BE2C (cell line): ENCODE measurements at regions not wholly inside any gene's neighbourhood (a gene's known extent, or its start where the extent isn't known, plus 50 kb on each side); places are given as distances from the start of the nearest gene placed in this dataset.
"Not testable (repeated sequence)": the region's sequence is repeated elsewhere in the genome, so short reads cannot be mapped to it uniquely, and the experiment has no call there.

ENCODE experiments used
- DNase-seq: peaks from one replicate; pipeline ENCODE4 v3.0.0-alpha.2; 2020
- H3K27me3 ChIP-seq: fragments of 250-450 bp; sonication (Bioruptor Pico); 2 replicates; pipeline ENCODE4 v1.5.1; 2020; ENCODE audit warnings: mild to moderate bottlenecking
- H3K36me3 ChIP-seq: fragments of 250-450 bp; sonication (Bioruptor Pico); 2 replicates; pipeline ENCODE4 v1.5.1; 2020; ENCODE audit warnings: mild to moderate bottlenecking
- H3K4me1 ChIP-seq: fragments of 250-450 bp; sonication (Bioruptor Pico); 2 replicates; pipeline ENCODE4 v1.5.1; 2020
- H3K4me3 ChIP-seq: 2 replicates; pipeline ENCODE4 v1.5.1; 2011; ENCODE audit warnings: low read depth, low read length
- H3K9me3 ChIP-seq: fragments of 250-450 bp; sonication (Bioruptor Pico); 2 replicates; pipeline ENCODE4 v1.5.1; 2020
- CTCF ChIP-seq: IDR thresholded peaks from 2 replicates; pipeline ENCODE4 v1.5.1; 2012; ENCODE audit warnings: mild to moderate bottlenecking, low read depth, low read length

DNA sequence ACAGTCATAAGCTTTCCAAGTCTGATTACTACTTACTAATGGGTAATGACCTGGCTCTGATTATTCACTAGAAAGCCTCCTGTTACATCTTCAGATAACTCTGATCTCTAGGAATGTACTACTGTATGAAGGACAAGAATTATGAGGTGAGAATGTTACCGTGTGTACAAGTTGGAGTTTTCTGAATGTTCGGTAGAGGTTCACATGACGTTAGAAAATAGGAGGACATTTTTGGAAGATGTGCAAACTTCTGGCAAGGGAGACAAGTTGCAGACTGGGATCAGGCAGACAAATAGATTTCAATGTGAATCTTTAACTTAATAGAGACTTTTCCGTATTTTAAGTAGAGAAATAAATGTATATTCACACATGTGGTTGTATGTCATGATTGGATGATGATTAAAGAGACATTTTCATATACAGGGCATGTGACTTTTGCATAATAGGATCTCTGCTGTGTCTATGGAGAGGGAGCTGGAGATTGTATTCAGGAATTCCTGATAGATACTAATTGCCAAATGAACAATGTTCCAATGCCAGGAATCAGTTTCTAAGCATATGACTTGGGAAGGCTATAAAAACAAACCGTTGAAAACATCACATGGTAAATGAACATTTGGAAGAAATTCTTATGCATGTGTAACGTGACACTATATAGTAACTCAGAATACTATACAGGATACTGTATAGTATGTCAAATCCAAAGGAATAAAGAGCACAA lies 1695.8 kb upstream of the PIK3C3 start:
- Histone ChIP-seq H3K27me3 (no peaks in the 10 kb centered on the region), H3K36me3 (no peaks in the 10 kb centered on the region), H3K4me3 (no peak overlapping the region), H3K4me1 (no peaks in the 10 kb centered on the region), H3K9me3 (no peaks in the 10 kb centered on the region)
- no peak for DNase-seq
- no peak for TF ChIP-seq CTCF

DNA sequence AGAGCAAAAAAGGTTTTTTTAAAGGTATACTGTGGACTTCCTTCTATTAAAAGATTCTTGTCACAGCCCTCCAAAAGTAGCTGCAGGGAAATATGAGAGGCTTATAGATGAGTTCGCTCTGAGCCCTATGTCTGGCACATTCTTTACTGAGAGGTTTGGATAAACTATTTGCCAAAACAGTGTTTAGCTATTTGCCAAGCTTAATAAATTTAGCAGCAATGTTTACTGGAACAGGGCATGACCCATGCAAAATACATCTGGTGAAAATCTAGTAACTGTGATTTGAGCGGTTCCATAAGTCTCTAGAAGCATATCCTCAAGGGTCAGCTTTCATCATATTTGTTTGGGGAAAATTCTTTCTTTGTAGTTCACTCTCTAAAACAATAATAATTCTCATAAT lies 1696.7 kb upstream of the PIK3C3 start:
- Histone ChIP-seq H3K27me3 (no peaks in the 10 kb centered on the region), H3K36me3 (no peaks in the 10 kb centered on the region), H3K4me3 (no peak overlapping the region), H3K9me3 (no peaks in the 10 kb centered on the region), H3K4me1 (no peaks in the 10 kb centered on the region)
- no peak for TF ChIP-seq CTCF
- no peak for DNase-seq

GRCh38 chr18:40250236-40250635 lies 1704.8 kb upstream of the PIK3C3 start:
- Histone ChIP-seq H3K4me1 (no peaks in the 10 kb centered on the region), H3K36me3 (no peaks in the 10 kb centered on the region), H3K9me3 (no peaks in the 10 kb centered on the region), H3K4me3 (no peak overlapping the region), H3K27me3 (no peaks in the 10 kb centered on the region)
- no peak for DNase-seq
- TF ChIP-seq CTCF, result no peak

- no peak for TF ChIP-seq CTCF
- no peak for DNase-seq
- Histone ChIP-seq H3K4me3 (no peak overlapping the region), H3K36me3 (no peaks in the 10 kb centered on the region), H3K4me1 (no peaks in the 10 kb centered on the region), H3K9me3 (no peaks in the 10 kb centered on the region), H3K27me3 (no peaks in the 10 kb centered on the region)
Observed at GRCh38 chr18:40249390-40250080, 1705.5 kb upstream of the PIK3C3 start.

GRCh38 chr18:40245612-40246011 lies 1709.4 kb upstream of the PIK3C3 start:
- H3K36me3 ChIP-seq, H3K4me1 ChIP-seq, H3K27me3 ChIP-seq, DNase-seq, H3K4me3 ChIP-seq, H3K9me3 ChIP-seq: not testable (repeated sequence)

DNA sequence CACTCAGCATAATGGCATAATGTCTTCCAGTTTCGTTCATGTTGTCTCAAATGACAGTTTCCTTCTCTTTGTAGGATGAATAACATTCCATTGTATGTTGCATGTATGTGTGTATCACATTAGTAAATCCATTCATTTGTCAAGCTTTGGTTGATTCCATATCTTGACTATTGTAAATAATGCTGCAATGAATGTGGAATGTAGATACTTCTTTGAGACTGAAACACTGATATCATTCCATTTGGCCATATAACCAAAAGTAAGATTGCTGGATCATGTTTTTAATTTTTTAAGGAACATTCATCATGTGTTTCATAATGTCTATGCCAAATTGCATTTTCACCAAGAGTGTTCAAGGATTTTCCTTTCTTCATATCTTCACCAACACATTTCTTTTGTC lies 1711.4 kb upstream of the PIK3C3 start:
- no peak for DNase-seq
- H3K36me3 ChIP-seq, result no peaks in the 10 kb centered on the region
- no peaks in the 10 kb centered on the region for H3K4me1 ChIP-seq
- no peak for TF ChIP-seq CTCF
- H3K9me3 ChIP-seq, result no peaks in the 10 kb centered on the region
- no peaks in the 10 kb centered on the region for H3K27me3 ChIP-seq
- no peak overlapping the region for H3K4me3 ChIP-seq
